Endothelial cell (in vitro differentiated cells): ENCODE measurements at regions not wholly inside any gene's neighbourhood (a gene's known extent, or its start where the extent isn't known, plus 50 kb on each side); places are given as distances from the start of the nearest gene placed in this dataset.

Source experiments
- DNase-seq: peaks from one replicate; pipeline ENCODE4 v3.0.0; 2021; ENCODE audit warnings: low spot score
- H3K27ac Mint-ChIP-seq: one replicate; pipeline ENCODE4 v1.8.0; 2021; ENCODE audit warnings: mixed read lengths, inconsistent platforms; ENCODE audit not compliant: unreplicated experiment
- H3K27me3 Mint-ChIP-seq: one replicate; pipeline ENCODE4 v1.8.0; 2021; ENCODE audit warnings: mild to moderate bottlenecking, moderate library complexity, mixed read lengths, inconsistent platforms; ENCODE audit not compliant: unreplicated experiment
- H3K36me3 Mint-ChIP-seq: one replicate; pipeline ENCODE4 v1.8.0; 2021; ENCODE audit warnings: mild to moderate bottlenecking, low read depth, mixed read lengths, inconsistent platforms; ENCODE audit not compliant: unreplicated experiment
- H3K4me1 Mint-ChIP-seq: one replicate; pipeline ENCODE4 v1.8.0; 2021; ENCODE audit warnings: mild to moderate bottlenecking, mixed read lengths, inconsistent platforms; ENCODE audit not compliant: unreplicated experiment
- H3K4me3 Mint-ChIP-seq: one replicate; pipeline ENCODE4 v1.8.0; 2021; ENCODE audit warnings: mild to moderate bottlenecking, mixed read lengths, inconsistent platforms; ENCODE audit not compliant: unreplicated experiment
- H3K9me3 Mint-ChIP-seq: one replicate; pipeline ENCODE4 v1.8.0; 2021; ENCODE audit warnings: mixed read lengths, inconsistent platforms; ENCODE audit not compliant: unreplicated experiment
- TF ChIP-seq, protein P1 (sequence below): fragments of 200-600 bp; sonication (generic); IDR thresholded peaks from one replicate; pipeline ENCODE4 v1.5.0; 2021; ENCODE audit warnings: antibody characterized with exemption; ENCODE audit not compliant: unreplicated experiment

DNA sequence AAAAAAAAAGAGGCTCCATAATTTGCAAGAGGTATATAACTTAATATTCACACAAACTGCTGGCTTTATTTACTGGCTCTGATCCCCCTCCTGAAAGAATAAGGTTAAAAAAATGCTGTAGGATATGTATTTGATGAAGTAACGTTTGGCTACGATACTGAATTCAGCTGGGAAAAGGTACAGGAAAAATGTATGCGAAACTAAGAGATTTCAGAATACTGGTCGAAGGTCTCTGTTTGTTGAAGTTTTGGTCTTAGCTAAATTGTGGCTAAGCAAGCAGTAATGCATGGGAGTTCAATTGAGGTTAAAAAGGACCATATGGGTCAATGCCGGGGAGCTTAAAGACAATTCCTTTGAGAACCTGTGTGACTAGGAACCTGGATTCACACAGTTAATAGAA lies 355.5 kb upstream of the NCAM2 start:
- no peak for DNase-seq
- no peaks in the 10 kb centered on the region for H3K4me1 Mint-ChIP-seq
- peaks cover 2% of the 10 kb centered on the region for H3K27me3 Mint-ChIP-seq
- H3K9me3 Mint-ChIP-seq: no peaks in the 10 kb centered on the region
- H3K36me3 Mint-ChIP-seq: no peaks in the 10 kb centered on the region
- no peak overlapping the region for H3K27ac Mint-ChIP-seq
- TF ChIP-seq, protein P1, sequence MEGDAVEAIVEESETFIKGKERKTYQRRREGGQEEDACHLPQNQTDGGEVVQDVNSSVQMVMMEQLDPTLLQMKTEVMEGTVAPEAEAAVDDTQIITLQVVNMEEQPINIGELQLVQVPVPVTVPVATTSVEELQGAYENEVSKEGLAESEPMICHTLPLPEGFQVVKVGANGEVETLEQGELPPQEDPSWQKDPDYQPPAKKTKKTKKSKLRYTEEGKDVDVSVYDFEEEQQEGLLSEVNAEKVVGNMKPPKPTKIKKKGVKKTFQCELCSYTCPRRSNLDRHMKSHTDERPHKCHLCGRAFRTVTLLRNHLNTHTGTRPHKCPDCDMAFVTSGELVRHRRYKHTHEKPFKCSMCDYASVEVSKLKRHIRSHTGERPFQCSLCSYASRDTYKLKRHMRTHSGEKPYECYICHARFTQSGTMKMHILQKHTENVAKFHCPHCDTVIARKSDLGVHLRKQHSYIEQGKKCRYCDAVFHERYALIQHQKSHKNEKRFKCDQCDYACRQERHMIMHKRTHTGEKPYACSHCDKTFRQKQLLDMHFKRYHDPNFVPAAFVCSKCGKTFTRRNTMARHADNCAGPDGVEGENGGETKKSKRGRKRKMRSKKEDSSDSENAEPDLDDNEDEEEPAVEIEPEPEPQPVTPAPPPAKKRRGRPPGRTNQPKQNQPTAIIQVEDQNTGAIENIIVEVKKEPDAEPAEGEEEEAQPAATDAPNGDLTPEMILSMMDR: no peak
- H3K4me3 Mint-ChIP-seq: no peak overlapping the region

DNA sequence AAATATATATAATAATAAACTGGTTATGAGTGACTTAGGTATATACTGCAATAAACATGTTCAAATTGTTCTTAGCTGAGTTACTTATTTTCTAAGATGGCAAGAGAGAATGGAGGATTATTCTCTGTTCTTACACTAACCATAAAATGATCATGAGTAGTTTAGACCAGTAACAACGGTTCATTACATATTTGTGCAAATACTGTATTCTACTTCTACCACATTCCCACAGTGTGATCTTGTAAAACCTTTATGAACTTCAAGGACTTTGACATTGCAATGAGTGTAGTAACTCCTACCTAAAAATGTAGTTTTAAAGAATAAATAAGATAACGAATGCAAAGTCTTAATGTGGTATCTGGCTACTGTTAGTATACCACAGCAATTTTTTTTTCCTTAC lies 353.7 kb upstream of the NCAM2 start:
- TF ChIP-seq, protein P1: no peak
- Mint-ChIP-seq H3K27ac (no peak overlapping the region), H3K9me3 (no peaks in the 10 kb centered on the region), H3K27me3 (peaks cover 2% of the 10 kb centered on the region), H3K4me3 (no peak overlapping the region), H3K4me1 (no peaks in the 10 kb centered on the region), H3K36me3 (no peaks in the 10 kb centered on the region)
- no peak for DNase-seq

DNA sequence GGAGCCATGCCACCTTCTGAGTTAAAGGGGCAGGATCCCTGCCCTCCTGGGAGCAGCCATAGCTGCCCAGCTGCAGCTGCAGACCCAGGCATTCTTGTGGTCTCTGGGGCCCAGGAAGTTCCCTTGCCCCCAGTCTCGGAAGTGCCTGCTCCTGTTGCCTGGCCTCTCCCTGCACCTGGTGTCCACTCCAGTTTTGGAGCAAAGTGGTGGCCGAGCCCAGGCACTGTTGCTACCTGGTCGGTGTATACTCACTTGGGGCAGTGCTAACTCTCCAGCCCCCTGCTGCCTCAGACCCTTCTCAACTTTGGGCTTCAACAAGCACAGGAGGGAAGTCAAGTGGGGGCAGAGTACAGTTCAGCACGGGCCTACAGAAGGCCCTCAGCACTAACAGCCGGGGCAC lies 352.9 kb upstream of the NCAM2 start:
- no peak overlapping the region for H3K4me3 Mint-ChIP-seq
- DNase-seq: no peak
- H3K4me1 Mint-ChIP-seq: no peaks in the 10 kb centered on the region
- H3K9me3 Mint-ChIP-seq: no peaks in the 10 kb centered on the region
- TF ChIP-seq, protein P1: no peak
- no peaks in the 10 kb centered on the region for H3K36me3 Mint-ChIP-seq
- H3K27ac Mint-ChIP-seq: no peak overlapping the region
- peaks cover 2% of the 10 kb centered on the region for H3K27me3 Mint-ChIP-seq

DNA sequence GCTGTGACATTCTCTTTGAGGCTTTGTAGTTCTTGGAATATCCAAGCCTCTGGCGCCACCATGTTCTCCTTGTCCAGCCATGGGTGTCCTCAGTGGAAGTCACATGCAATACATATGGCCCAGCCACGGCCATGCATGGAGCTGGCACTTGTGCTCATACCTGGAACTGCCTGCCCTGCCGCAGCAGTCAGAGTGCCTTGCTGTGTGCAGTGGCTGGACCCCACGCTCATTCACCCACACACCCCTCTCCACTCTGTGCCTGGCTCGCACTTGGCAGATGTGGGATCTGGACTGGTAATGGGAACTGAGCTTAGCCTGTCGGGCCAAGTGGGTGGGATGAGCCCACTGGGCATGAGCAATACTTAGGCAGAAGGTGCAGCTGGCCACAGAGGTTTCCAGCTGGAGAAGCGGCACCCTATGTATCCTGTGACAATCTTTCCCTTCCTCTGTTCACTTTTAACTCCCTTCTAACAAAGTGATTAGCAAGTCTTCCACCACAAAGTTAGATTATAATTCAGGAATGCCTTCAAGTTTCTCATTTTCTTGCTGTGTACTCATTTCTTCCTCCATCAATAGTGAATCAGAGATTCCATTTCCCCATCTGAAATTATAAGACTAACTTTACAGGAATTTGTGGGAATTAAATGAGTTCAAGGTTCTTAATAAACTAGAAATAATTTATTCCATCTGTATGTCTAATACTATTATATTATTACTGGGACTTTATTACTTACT lies 351.6 kb upstream of the NCAM2 start:
- Mint-ChIP-seq H3K27me3 (peaks cover 2% of the 10 kb centered on the region), H3K4me3 (no peak overlapping the region), H3K9me3 (no peaks in the 10 kb centered on the region), H3K27ac (no peak overlapping the region), H3K36me3 (no peaks in the 10 kb centered on the region), H3K4me1 (no peaks in the 10 kb centered on the region)
- TF ChIP-seq, protein P1: no peak
- DNase-seq: no peak

DNA sequence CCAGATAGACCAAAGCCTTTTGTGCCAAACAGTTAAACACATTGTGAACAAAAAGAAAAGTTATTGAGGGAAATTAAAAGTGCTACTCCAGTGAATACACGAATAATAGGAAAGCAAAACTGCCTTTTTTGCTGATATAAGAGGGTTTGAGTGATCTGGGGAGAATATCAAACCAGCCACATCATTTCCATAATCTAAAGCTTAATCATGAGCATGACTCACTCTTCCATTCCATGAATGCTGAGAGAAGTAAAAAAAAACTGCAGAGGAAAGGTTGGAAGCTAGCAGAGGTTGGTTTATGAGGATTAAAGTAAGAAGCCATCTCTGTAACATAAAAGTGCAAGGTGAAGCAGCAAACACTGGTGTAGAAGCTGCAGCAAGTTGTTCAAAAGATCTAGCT lies 350.6 kb upstream of the NCAM2 start:
- Mint-ChIP-seq H3K9me3 (no peaks in the 10 kb centered on the region), H3K4me1 (no peaks in the 10 kb centered on the region), H3K27me3 (peaks cover 2% of the 10 kb centered on the region), H3K27ac (no peak overlapping the region), H3K36me3 (no peaks in the 10 kb centered on the region), H3K4me3 (no peak overlapping the region)
- TF ChIP-seq, protein P1: no peak
- no peak for DNase-seq
